Body of pancreas (tissue), 4 donors: ENCODE measurements at regions not wholly inside any gene's neighbourhood (a gene's known extent, or its start where the extent isn't known, plus 50 kb on each side); places are given as distances from the start of the nearest gene placed in this dataset.

ENCODE experiments used
- ATAC-seq: fragments of 150-250 bp; one replicate; pipeline ENCODE4 v1.9.1; 2016
- DNase-seq, 4 donors: peaks; one replicate each; pipeline ENCODE4 v3.0.0-alpha.2; 2019
- H3K27ac ChIP-seq, 4 donors: fragments of 200-600 bp; sonication (generic); 1 replicate in 3 of 4; 2 replicates in 1 of 4; pipeline versions ENCODE4 v1.5.1 to v1.6.1; 2016 to 2019; ENCODE audit warnings: mild to moderate bottlenecking in 1 of 4, mixed read lengths in 1 of 4, moderate library complexity in 1 of 4
- H3K27me3 ChIP-seq, 2 donors: fragments of 200-600 bp; sonication (generic); one replicate each; pipeline ENCODE4 v1.6.0; 2016; ENCODE audit warnings: mild to moderate bottlenecking in 1 of 2
- H3K36me3 ChIP-seq, 2 donors: fragments of 200-600 bp; sonication (generic); replicated peaks in 1 of 2; 2 replicates each; pipeline ENCODE4 v1.5.1; 2016; ENCODE audit warnings: low read depth in 2 of 2; ENCODE audit not compliant: insufficient read depth in 1 of 2
- H3K4me1 ChIP-seq: fragments of 200-600 bp; sonication (generic); one replicate; pipeline ENCODE4 v1.6.0; 2016
- H3K4me3 ChIP-seq, 2 donors: fragments of 200-600 bp; sonication (generic); 1 replicate in 1 of 2; 2 replicates in 1 of 2; pipeline ENCODE4 v1.5.1; 2016 to 2019
- H3K9me3 ChIP-seq, 3 donors: fragments of 200-600 bp; sonication (generic); 1 replicate in 2 of 3; 2 replicates in 1 of 3; pipeline ENCODE4 v1.5.1; 2016
- POLR2A ChIP-seq, 3 donors: fragments of 450-650 bp; IDR thresholded peaks; one replicate each; pipeline ENCODE4 v1.6.1; 2016; ENCODE audit warnings: antibody characterized with exemption in 3 of 3, mild to moderate bottlenecking in 2 of 3
- WGBS, 2 donors: methylation state at CpG; one replicate each; pipeline ENCODE4 v1.1.5; 2017; 5-methylcytosine and 5-hydroxymethylcytosine counted together
- intact Hi-C: fragments of 100-400 bp; cut with DNase I; formaldehyde crosslinking; loops from one replicate; pipeline ENCODE4 v1.15.1; 2023
- TF ChIP-seq, protein P1 (sequence below), 7 experiments: fragments of 450-650 bp in 4 of 7; fragments of 200-600 bp in 3 of 7; sonication (generic) in 3 of 7; IDR thresholded peaks; one replicate each; pipeline ENCODE4 v1.5.1; 2016 to 2019; ENCODE audit warnings: antibody characterized with exemption in 7 of 7

DNA sequence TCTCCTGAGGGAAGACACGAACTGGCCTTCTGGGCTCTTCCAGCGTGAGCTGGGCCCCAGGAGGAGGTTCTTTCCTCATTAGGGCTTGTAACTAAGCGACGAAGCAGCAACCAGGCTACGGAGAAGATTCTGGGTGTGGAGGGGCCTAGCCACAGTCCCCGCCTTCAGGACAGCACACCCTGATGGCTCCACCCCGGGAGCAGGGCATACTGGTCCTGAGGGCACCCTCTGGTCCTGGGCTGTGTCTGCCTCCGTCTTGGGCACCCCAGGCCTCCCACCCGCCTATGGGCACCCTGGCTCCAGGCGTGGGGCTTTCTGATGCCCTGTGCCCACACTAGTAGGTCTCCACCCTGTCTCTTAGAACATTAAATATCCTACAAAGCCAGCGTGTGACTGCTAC, 136.4 kb downstream of the OLFM1 start:
- TF ChIP-seq, protein P1, sequence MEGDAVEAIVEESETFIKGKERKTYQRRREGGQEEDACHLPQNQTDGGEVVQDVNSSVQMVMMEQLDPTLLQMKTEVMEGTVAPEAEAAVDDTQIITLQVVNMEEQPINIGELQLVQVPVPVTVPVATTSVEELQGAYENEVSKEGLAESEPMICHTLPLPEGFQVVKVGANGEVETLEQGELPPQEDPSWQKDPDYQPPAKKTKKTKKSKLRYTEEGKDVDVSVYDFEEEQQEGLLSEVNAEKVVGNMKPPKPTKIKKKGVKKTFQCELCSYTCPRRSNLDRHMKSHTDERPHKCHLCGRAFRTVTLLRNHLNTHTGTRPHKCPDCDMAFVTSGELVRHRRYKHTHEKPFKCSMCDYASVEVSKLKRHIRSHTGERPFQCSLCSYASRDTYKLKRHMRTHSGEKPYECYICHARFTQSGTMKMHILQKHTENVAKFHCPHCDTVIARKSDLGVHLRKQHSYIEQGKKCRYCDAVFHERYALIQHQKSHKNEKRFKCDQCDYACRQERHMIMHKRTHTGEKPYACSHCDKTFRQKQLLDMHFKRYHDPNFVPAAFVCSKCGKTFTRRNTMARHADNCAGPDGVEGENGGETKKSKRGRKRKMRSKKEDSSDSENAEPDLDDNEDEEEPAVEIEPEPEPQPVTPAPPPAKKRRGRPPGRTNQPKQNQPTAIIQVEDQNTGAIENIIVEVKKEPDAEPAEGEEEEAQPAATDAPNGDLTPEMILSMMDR (IDR thresholded peaks at IDR 0.05), result no peak
- no peak for TF ChIP-seq POLR2A (IDR thresholded peaks at IDR 0.05)
- Histone ChIP-seq H3K4me3 (no peak overlapping the region), H3K9me3 (no peaks in the 10 kb centered on the region), H3K4me1 (peaks cover 45% of the 10 kb centered on the region), H3K27ac (peak overlapping the region in 2 of 4 donors; percentile 50 to 60), H3K27me3 (no peaks in the 10 kb centered on the region), H3K36me3 (no peaks in the 10 kb centered on the region)
- peak in 3 of 4 donors; percentile 9 to 12 (median 10) for DNase-seq
- WGBS, 2 donors, result 87 to 93% methylated on average over 11 of the region's 11 CpGs
- intact Hi-C loops, result no loop called here
- ATAC-seq, result no peak

DNA sequence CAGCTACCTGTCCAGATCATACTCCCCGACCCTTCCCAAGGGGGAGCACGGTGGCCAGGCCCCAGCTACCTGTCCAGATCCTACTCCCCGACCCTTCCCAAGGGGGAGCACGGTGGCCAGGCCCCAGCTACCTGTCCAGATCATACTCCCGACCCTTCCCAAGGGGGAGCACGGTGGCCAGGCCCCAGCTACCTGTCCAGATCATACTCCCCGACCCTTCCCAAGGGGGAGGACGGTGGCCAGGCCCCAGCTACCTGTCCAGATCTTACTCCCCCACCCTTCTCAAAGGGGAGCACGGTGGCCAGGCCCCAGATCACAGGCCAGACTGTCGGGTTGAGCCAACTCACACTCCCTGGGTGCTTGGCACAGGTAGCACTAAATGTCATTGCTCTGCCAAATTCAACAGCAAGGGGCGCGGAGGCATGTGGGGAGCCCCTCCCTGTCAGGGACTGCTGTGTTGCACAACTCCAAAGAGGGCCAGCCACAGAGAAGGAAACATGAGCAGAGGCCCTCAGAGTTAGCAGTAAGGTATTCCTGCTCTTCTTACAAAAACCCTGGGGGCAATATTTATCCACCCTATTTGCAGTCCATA, 136.9 kb downstream of the OLFM1 start:
- Histone ChIP-seq H3K36me3 (no peaks in the 10 kb centered on the region), H3K4me3 (no peak overlapping the region), H3K27ac (peak overlapping the region in 3 of 4 donors; percentile 38 to 60 (median 50)), H3K4me1 (peaks cover 46% of the 10 kb centered on the region), H3K27me3 (no peaks in the 10 kb centered on the region), H3K9me3 (no peaks in the 10 kb centered on the region)
- WGBS, 2 donors, result 36 to 49% methylated on average over 8 to 12 of the region's 12 CpGs
- no peak for TF ChIP-seq POLR2A (IDR thresholded peaks at IDR 0.05)
- TF ChIP-seq, protein P1 (IDR thresholded peaks at IDR 0.05), result peak in 3 of 7 experiments; percentile 33 to 47 (median 42)
- intact Hi-C loops, result no loop called here
- peak; percentile 74 to 90 (median 88) for DNase-seq
- peak; percentile 87 for ATAC-seq

DNA sequence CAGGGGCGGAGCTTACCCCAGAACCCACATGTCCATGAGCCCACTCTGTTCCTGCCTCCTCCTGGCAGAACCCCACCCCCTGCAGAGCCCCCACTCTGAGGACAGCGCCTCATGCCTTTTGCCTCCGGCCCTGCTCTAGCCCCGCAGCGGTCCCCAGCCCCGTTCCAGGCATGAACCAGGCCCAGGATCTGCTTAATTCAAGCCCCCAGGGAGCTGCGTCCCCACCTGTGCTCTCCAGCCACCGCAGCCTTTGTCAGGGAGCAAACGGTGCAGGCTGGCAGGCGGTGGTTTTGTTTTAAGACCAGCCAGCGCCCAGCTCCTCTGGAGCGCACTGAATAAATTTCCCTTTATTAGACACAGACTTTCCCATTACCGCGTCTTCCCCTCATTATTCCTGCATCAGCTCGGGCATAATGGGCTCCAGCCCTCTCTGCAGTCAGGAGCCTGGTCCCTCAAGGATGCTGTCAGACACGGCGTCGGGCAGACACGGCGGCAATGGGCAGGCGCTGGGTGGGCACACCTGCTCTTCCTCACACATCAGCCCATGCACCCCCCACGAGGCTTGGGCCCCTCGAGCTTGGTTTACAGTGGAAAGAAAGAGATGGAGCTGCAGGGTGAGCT, 137.6 kb downstream of the OLFM1 start:
- no peaks in the 10 kb centered on the region for H3K36me3 ChIP-seq
- peak overlapping the region in 3 of 4 donors; percentile 14 to 50 (median 33) for H3K27ac ChIP-seq
- WGBS, 2 donors, result 73 to 74% methylated on average over 22 to 23 of the region's 23 CpGs
- H3K27me3 ChIP-seq, result no peaks in the 10 kb centered on the region
- ATAC-seq (no peak), DNase-seq (peak in 2 of 4 donors; percentile 7 to 12)
- H3K4me1 ChIP-seq, result peaks cover 46% of the 10 kb centered on the region
- no peak overlapping the region for H3K4me3 ChIP-seq
- intact Hi-C loops, result no loop called here
- H3K9me3 ChIP-seq, result no peaks in the 10 kb centered on the region
- TF ChIP-seq, protein P1 (IDR thresholded peaks at IDR 0.05), result no peak
- TF ChIP-seq POLR2A (IDR thresholded peaks at IDR 0.05), result no peak

DNA sequence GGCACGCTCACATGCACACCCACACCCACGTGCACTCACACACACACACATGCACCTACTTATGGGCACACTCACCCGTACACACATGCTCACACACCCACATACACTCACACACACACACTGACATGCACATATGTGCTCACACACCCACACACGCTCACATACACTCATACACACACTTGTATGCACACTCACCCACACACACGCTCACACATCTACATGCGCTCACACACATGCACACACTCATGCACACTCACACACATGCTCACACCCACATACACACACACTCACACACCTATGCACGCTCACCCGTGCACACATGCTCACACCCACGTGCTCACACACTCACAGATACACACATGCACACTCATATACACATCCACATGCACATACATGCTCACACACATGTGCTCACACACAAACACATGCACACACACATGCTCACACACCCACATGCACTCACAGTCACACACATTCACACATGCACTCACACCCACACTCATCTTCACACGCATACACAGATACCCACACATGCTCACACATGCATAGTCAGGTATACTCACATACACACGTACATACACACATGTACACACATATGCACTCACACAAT, 138.3 kb downstream of the OLFM1 start:
- H3K4me3 ChIP-seq, result no peak overlapping the region
- intact Hi-C loops, result no loop called here
- peaks cover 46% of the 10 kb centered on the region for H3K4me1 ChIP-seq
- no peak overlapping the region for H3K27ac ChIP-seq
- TF ChIP-seq, protein P1 (IDR thresholded peaks at IDR 0.05), result no peak
- TF ChIP-seq POLR2A (IDR thresholded peaks at IDR 0.05), result no peak
- peak in 3 of 4 donors; percentile 2 to 4 (median 4) for DNase-seq
- H3K27me3 ChIP-seq, result no peaks in the 10 kb centered on the region
- ATAC-seq, result no peak
- H3K36me3 ChIP-seq, result no peaks in the 10 kb centered on the region
- H3K9me3 ChIP-seq, result no peaks in the 10 kb centered on the region
- WGBS, 2 donors, result 92 to 94% methylated on average over 11 of the region's 11 CpGs
